NCI-H2107 treated with DMSO at 0.1 percent for 48 hours (cell line): ENCODE measurements at regions not wholly inside any gene's neighbourhood (a gene's known extent, or its start where the extent isn't known, plus 50 kb on each side); places are given as distances from the start of the nearest gene placed in this dataset.
A peak's percentile ranks its signal among the peaks of the same experiment; 100 is the strongest.
"Not testable (repeated sequence)": the region's sequence is repeated elsewhere in the genome, so short reads cannot be mapped to it uniquely, and the experiment has no call there.

Experiments used
- DNase-seq: peaks from one replicate; lab custom pipeline; 2025; ENCODE audit not compliant: unreplicated experiment; lab: John Stamatoyannopoulos, UW

DNA sequence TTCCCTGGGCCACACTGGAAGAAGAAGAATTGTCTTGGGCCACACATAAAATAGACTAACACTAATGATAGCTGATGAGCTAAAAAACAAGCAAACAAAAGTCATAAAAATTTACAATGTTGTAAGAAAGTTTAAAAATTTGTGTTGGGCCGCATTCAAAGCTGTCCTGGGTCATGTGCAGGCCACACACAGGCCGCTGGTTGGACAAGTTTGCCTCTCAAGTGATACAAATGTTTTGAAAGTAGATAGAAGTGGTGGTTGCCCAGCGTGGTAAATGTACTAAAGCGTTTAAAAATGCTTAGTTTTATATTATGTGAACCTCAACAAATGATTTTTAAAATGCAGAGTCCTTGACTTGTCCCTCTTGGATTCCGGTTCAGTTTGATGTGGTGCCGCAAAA lies 94.9 kb upstream of the TBCA start:
- no peak for DNase-seq

DNA sequence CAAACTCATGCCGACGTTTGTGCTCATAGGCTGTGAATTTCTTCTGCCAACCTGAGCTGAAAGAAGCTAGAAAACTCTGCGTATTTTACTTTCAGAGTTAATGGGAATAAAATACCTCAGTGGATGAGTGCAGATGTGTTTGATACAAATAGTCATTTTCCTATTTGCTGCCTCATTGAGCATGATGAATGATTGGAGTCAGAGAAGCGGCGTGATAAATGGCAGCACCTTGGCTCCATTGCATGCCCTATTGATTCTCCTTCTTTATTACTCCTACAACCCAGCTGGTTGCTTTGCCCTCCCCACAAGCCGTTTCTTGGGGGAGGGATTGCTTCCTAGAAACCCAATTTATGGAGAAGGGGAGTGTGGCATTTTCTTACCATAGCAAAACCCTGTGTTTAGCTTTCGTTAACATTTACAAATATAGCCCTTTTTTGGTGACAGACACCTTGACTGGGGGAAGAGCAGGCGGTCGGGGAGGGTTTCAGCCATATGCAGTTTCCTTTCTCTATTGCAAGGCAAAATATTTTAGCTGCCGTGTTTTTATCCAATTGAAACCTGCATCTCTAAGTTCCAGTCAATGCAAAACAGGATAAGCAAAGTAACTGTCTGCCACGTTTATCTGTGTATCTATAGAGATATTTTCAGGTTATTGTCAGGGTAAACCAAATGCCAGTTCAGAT lies 93.1 kb upstream of the TBCA start:
- DNase-seq = peak; percentile 38

GRCh38 chr5:77867914-77868313 lies 91.8 kb upstream of the TBCA start:
- DNase-seq = no peak

- DNase-seq = no peak
These were observed 91.1 kb upstream of the TBCA start for GRCh38 chr5:77867194-77867691.

DNA sequence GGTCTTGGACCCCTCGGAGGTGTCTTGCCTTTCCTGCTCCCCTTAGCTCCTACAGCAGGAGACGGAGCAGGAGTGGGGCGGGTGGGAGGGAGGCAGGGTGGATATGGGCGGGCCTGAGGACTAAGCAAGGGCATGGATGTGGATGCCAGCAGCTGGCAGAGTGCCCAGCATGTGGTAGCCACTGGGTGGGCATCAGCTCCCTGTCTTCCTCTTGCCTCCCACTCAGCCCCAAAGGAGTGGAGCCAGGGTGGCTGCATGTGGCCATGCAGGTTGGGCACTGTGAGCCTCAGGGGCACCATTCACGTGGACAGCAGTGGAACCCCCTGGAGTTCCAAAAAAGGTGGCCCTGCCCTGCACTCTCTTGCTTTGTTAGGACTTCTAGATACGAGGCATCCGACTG lies 90.1 kb upstream of the TBCA start:
- no peak for DNase-seq

DNA sequence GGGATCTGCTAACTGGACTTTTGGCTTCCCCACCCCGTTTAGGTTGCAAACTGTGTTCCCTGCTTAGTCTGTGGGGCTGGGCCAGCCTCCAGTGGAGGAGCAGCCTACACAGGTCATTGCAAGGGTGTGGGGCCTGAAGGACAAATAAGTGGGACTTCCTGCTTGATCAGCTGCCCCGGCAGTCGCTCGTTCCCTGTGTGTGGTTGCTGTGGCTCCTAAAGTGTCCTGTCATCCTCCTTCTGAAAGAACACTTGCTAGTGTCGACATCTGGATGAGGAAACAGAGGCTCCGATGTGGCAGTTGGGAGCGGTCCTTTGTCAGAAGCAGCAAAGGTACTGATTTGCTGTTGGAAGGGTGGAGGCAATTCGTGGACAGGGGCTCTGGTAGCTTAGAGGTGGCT lies 88.9 kb upstream of the TBCA start:
- DNase-seq = no peak

DNA sequence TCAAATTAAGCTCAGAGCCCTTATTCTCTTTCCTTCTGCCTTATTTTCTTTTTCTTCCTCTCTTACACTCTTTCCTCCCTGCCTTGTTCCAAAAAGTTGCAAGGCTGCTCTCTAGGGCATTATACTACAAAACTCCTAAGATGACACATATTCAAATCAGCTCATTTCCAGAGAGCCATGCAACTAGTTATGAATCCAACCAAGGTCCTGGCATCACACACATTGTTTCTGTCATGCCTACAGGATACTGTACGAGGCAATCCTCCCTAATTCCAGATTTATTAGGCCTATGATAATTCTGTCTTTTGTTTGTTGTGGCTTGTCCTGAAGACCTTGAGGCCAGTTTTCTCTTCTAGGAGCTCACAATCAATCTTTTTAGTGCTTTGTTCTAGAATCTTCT lies 87.0 kb upstream of the TBCA start:
- no peak for DNase-seq

DNA sequence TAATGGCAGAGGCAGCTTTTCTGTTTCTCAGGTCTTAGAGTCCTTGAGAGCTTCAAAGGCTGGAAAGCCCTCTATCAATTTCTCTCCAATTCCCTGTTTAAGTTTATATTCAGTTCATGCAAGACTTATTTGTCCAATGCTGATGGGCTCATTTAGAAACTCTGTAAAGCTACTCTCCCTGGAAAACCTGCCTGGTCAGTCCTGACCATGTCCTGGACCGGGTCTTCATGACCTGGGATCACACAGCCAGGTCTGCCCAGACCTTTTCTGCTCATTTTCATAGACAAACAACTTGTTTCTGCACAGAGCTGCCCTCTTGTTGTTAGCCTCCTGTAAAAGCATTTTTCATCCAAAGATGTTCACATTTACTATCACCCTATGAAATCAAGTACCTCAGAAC lies 85.4 kb upstream of the TBCA start:
- DNase-seq = no peak

- no peak for DNase-seq
These were observed 83.2 kb upstream of the TBCA start for GRCh38 chr5:77859306-77859705.

- DNase-seq = not testable (repeated sequence)
These were observed 82.5 kb upstream of the TBCA start for GRCh38 chr5:77858678-77859077.

- DNase-seq = no peak
These were observed 79.2 kb upstream of the TBCA start for GRCh38 chr5:77855369-77855768.

DNA sequence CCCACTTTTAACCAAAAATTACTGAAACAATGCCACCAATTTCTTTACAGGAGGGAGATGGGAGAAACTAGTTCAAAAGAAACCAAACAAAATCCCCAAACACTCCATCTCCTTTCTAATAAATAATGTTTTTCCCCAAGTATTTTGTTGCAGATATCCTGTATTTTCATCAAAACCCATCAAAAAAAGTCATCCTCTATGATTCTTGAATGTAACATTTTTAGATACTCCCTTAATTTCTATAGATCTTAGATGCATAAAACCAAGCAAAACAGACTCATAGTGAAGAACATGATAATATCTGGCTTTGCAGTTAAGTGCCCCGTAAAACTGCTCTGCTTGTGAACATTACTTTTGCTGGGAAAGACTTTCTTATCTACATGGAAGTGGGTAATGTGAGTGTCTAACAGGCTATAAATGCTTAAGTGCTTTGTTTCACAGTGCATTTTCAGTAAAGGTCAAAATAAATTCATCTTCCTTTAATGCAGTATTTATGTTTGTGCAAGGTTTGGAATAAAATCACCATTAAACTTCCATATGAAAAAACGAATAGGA lies 77.3 kb upstream of the TBCA start:
- no peak for DNase-seq

DNA sequence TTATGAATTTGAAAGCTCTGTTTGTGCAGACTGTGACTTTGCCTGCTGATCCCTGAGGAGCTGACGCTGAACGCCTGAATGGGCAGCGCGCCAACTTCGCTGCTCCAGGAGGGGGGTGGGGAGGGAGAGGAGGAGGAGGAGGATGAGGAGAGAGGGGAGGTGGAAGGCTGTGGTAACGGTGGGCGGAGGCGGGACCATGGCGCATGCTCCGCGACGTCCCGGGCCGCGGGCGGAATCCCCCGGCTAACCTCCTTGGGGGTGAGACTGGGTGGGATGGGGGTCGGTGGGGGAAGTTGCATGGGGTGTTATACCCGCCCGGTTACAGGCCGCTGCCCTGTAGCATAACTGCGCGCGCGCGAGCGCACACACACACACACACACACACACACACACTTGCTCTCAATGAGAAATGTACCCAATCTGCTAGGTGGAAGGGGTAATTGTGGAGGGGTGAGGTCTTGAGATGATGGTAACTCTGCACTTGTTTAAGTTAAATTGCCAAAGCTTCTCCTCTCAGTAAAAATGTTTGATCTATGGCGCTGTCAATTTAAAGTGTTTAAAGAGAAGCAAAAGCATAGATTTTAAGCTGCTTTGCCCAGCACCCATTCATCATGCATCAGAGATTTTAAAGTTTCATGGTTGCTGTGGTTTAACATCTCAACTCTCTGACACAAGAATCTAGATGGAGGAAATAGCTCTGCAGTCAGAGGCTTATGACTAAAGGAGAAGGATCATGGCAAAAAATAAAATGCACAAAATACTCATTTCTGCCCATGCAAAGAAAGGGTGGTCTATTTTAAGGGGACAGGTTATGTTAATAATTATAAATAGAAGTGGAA lies 76.6 kb upstream of the TBCA start:
- DNase-seq = no peak

DNA sequence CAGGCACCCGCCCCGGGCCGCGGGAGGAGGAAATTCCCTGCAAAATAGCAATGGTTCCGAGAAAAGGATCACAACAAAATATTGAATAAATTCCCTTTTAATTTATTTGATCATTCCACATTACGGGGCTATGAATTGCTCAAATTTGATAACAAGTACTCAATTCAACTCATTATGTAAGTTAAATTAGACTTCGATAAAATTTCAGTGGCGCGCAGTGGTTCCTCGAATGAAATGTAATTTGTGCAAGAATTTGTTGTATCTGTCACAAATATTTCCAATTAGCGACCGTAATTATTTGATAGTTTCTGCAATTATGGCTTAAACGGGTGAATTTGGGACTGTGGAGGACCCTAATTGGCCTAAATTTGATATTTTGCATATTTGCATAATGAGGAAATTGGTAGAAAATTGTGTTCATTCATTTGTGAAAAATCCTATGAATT lies 76.0 kb upstream of the TBCA start:
- DNase-seq = no peak

DNA sequence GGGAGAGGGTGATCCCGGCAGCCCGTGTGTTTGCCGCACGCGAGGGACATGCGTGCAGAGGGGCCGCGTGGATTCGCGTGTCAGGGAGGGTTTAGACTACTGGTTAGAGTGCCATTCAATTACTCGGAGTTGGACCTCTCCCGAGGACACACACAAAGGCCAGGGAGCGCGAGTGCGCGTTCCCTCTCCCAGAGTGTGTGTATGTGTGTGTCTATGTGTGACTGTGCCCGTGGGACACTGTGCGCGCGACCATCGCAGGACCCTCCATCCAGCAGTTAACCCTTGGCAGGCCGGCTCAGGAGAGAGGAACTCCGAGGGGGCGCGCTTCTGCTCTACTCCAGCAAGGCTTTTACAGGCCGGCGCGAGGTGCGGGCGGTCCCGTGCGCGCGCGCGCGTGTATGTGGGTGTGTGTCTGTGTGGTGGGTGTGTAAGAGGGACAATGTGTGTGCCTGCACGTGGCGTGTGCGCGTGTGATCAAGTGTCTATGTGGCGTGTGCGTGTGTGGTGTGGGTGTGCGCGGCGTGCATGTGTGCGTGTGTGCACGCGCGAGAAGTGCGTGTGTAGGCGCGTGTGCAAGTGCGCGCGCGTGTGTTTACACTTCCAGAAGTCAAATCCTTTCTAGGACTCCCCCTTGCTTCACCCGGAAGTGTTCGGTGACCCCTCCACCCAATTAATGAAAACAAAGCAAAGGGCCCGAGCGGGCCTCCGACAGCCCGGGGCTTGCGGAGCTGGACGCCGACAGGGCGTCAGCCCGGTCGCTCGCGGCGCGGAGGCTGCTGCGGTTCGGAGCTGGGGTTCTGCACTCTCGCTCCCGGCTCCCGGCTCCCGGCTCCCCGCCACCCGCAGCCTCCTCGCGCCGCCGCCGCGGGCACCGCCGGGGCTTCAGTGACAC lies 75.3 kb upstream of the TBCA start:
- no peak for DNase-seq

DNA sequence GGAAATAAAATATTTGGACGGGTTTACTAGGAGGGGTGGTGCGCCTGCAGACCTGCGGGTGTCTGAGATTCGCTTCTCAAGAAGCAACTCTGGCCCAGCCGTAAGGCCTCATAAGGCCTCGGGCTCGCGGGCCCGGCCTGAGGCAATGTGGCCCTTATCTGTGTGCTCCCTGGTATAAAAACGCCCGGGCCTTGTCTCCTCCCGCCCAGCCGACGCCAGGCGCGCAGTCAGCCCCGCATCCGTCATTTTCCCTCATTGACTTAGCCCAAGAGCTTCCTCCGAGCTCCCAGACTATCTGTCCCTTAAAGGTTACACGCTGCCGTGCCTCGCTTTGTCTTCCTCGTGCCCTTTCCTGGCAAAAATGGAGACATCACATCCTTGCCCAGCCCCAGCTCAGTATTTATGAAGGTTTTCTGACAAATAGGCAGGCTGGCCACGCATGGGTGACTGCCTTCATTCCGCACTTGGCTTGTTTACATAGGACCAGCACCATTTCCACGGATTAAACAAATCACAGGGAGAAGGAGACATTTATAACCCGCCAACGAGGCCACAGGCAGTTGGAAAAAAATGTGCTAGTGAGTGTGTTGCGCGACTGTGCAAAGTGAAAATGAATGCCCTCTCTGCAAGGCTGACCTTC lies 74.5 kb upstream of the TBCA start:
- no peak for DNase-seq

DNA sequence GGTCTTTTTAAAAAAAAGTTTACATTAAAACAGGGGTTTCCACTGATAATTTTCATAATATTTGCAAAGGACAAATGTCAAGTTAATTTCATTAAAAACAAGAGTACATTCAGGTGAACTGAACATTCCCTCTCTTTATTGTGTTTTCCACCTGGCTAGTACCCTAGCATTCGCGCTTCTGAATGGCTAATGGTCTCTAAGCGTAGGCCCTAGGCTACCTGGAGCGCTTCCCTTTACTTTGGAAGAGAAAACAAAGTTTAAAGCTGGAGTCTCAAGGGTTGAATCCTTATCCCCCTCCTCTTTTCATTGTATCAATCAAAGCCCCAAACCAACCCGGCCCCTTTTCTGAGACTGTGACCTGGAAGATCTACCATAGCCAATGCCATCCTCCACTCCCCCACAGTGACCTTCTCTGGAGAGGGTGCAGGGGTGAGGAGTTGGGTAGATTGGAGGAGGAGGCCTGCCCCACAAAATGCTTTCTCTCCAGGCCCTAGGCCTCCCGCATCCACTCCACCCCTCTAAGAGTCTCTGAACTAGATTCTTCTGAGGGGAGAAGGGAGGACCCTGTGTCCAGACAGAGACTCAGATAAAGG lies 73.3 kb upstream of the TBCA start:
- DNase-seq = no peak

DNA sequence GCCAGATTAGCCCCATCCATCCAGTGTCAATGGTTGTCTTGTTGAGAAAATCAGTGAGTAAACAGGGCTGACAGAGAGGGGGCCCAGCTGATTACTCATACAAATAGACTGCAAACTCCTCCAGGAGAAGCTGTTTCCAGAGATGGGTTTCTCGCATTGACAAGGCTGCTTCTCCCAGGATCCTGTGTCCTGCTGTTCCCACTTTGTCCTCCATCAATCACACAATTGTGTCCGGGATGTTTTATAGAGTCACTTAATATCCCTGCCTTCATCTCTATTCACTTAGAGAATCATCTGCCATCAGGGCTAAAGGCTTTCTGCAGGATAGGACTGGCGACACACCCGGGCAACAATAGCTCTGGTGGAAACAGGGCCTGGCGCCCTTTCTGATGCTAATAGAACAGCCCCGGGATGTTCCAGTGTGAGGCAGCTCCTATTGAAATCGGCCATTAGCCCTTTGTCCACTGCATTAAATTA lies 71.7 kb upstream of the TBCA start:
- no peak for DNase-seq

DNA sequence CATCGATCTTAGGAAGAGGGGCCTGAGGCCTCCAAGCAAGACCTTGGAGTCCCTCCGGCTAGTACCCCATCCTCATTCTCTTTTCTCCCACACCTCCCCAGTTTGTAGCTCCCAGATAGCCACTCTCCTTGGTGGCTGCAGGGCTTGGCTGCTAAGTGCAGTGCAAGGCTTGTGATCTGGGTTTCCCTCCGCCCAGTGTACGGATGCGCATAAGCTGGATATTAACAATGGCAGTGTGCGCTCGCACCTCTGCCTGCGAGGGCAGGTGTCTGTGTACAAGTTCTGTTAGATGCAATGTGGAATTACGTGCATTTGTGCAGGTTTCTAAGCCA lies 71.0 kb upstream of the TBCA start:
- DNase-seq = no peak

- no peak for DNase-seq
These were observed 70.4 kb upstream of the TBCA start for GRCh38 chr5:77846422-77847128.
